ENCODE measurements at regions not wholly inside any gene's neighbourhood (a gene's known extent, or its start where the extent isn't known, plus 50 kb on each side); places are given as distances from the start of the nearest gene placed in this dataset.

- TF ChIP-seq CTCF (IDR thresholded peaks at IDR 0.05) = no peak
- TF ChIP-seq TEAD1 (CRISPR knock-in tag; IDR thresholded peaks at IDR 0.05) = no peak
- TF ChIP-seq USF2 (CRISPR knock-in tag; IDR thresholded peaks at IDR 0.05) = no peak
- no peak for TF ChIP-seq MAX (CRISPR knock-in tag; IDR thresholded peaks at IDR 0.05)
- TF ChIP-seq KAT7 (CRISPR knock-in tag; IDR thresholded peaks at IDR 0.05; ENCODE audit: borderline replicate concordance) = no peak
- TF ChIP-seq NFYB (CRISPR knock-in tag; conservative IDR thresholded peaks at IDR 0.05; ENCODE audit: low read depth) = no peak
Measured at GRCh38 chr11:90468923-90469322, 246.1 kb upstream of the CHORDC1 start.
